ENCODE measurements at regions not wholly inside any gene's neighbourhood (a gene's known extent, or its start where the extent isn't known, plus 50 kb on each side); places are given as distances from the start of the nearest gene placed in this dataset.

DNA sequence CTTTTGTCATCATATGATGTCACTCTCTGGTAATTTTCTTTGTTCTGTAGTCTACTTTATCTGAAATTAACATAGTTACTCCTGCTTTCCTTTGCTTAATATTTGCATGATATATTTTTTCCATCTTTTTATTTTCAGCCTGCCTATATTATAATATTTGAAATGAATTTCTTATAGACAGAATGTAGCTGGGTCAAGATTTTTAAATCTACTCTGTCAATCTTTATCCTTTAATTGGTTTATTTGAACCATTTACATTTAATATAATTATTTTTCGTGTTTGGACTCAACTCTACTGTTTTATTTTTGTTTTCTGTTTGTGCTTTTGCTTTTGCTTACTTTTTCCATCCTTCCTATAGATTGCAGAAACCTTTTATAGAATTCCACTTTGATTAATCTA lies 118.0 kb downstream of the FOXD1 start:
- Histone ChIP-seq H3K4me3 (ENCODE audit: insufficient read depth, low read depth, low read length) (no peak overlapping the region), H2BK20ac (ENCODE audit: low read depth, low read length) (no peak overlapping the region), H2AFZ (replicated peaks; ENCODE audit: low read length, poor library complexity) (no peak overlapping the region), H4K8ac (ENCODE audit: low read depth in 2 of 2, low read length in 2 of 2) (no peak overlapping the region), H4K5ac (ENCODE audit: low read depth, low read length) (no peak overlapping the region), H3K4me2 (ENCODE audit: low read depth, low read length) (no peak overlapping the region), H3K4me1 (ENCODE audit: control insufficient read depth, insufficient read depth, low read length) (peaks cover 3% of the 10 kb centered on the region; the same call in 1 of the 2 replicates), H3K23ac (ENCODE audit: low read depth, low read length) (no peak overlapping the region), H3K9me1 (ENCODE audit: insufficient read depth, low read length) (no peaks in the 10 kb centered on the region; the same call in 1 of the 2 replicates), H2BK5ac (ENCODE audit: low read depth, low read length, poor library complexity, severe bottlenecking) (no peak overlapping the region), H3K4ac (ENCODE audit: low read depth, low read length) (no peak overlapping the region), H3K14ac (replicated peaks; ENCODE audit: low read depth, low read length) (no peak overlapping the region), H2BK120ac (ENCODE audit: low read depth, low read length) (no peak overlapping the region), H2AK5ac (ENCODE audit: low read depth, low read length) (no peak overlapping the region), H3K27ac (ENCODE audit: insufficient read depth, low read length) (no peak overlapping the region), H3K56ac (ENCODE audit: extremely low read depth, insufficient read depth, low read length) (no peak overlapping the region), H3K79me1 (ENCODE audit: low read depth in 1 of 2, low read length in 2 of 2) (no peaks in the 10 kb centered on the region), H3K9ac (ENCODE audit: low read depth, low read length) (no peak overlapping the region), H3K36me3 (ENCODE audit: control insufficient read depth, insufficient read depth, low read length) (no peaks in the 10 kb centered on the region), H2AK9ac (replicated peaks; ENCODE audit: low read depth, low read length, poor library complexity) (no peak overlapping the region), H4K91ac (ENCODE audit: insufficient read depth, low read depth, low read length) (no peak overlapping the region), H4K20me1 (ENCODE audit: insufficient read depth, low read length) (no peaks in the 10 kb centered on the region), H3K9me3 (ENCODE audit: control insufficient read depth, insufficient read depth, low read length) (peaks cover 9% of the 10 kb centered on the region), H3K18ac (ENCODE audit: low read depth, low read length) (no peak overlapping the region), H2BK15ac (ENCODE audit: low read depth, low read length) (no peak overlapping the region), H3K27me3 (ENCODE audit: control insufficient read depth, insufficient read depth, low read length) (no peaks in the 10 kb centered on the region)
- dilution Hi-C loops (cut with HindIII; ENCODE audit: low sequenced_read_pairs, unreplicated experiment) (no loop called here), intact Hi-C loops (cut with micrococcal nuclease) (no loop called here), in situ Hi-C loops (cut with MboI; ENCODE audit: low sequenced_read_pairs) (no loop called here)
- TF ChIP-seq CTCF (conservative IDR thresholded peaks at IDR 0.05; ENCODE audit: low read depth, low read length) (no peak), MXI1 (IDR thresholded peaks at IDR 0.05; ENCODE audit: borderline replicate concordance, low read depth, low read length) (no peak), RCOR1 (IDR thresholded peaks at IDR 0.05; ENCODE audit: insufficient replicate concordance, low read length) (no peak), FOS (IDR thresholded peaks at IDR 0.05; ENCODE audit: low read depth, low read length) (no peak), USF2 (IDR thresholded peaks at IDR 0.05; ENCODE audit: low read depth, low read length) (no peak)
- DNase-seq (no peak), ATAC-seq (ENCODE audit: low read depth) (no peak)
- WGBS, 2 experiments (ENCODE audit: extremely low coverage in 2 of 2, insufficient read length in 1 of 2), result no CpG with 5 or more reads among the region's 1 CpG
- CTCF ChIA-PET, result no interaction called here
- POLR2A ChIA-PET (ENCODE audit: unreplicated experiment), result no interaction called here
- BruUV-seq (replicated peaks), result no TSS peak

Measured in IMR-90 (cell line).